Left forelimb (tissue), 1 donor: ENCODE measurements at regions not wholly inside any gene's neighbourhood (a gene's known extent, or its start where the extent isn't known, plus 50 kb on each side); places are given as distances from the start of the nearest gene placed in this dataset.

Experiments used
- DNase-seq: peaks from one replicate; pipeline ENCODE4 v3.0.0-alpha.2; 2018; ENCODE audit warnings: low spot score

GRCh38 chr3:72141264-72141663 is 356.3 kb upstream of the PROK2 start:
- DNase-seq = no peak

GRCh38 chr3:72139316-72139715 is 354.4 kb upstream of the PROK2 start:
- no peak for DNase-seq

- DNase-seq = no peak
Measured at GRCh38 chr3:72137865-72138861, 353.2 kb upstream of the PROK2 start.

GRCh38 chr3:72135636-72136035 is 350.7 kb upstream of the PROK2 start:
- no peak for DNase-seq

- no peak for DNase-seq
Measured at GRCh38 chr3:72134989-72135451, 350.1 kb upstream of the PROK2 start.

GRCh38 chr3:72133329-72134011 is 348.5 kb upstream of the PROK2 start:
- DNase-seq = no peak

GRCh38 chr3:72131899-72132298 is 347.0 kb upstream of the PROK2 start:
- DNase-seq = no peak

- DNase-seq = no peak
Measured at GRCh38 chr3:72130565-72130964, 345.6 kb upstream of the PROK2 start.

GRCh38 chr3:72129501-72130094 is 344.6 kb upstream of the PROK2 start:
- no peak for DNase-seq

GRCh38 chr3:72128921-72129320 is 344.0 kb upstream of the PROK2 start:
- no peak for DNase-seq

- DNase-seq = no peak
Measured at GRCh38 chr3:72127844-72128243, 342.9 kb upstream of the PROK2 start.

- no peak for DNase-seq
Measured at GRCh38 chr3:72127224-72127612, 342.3 kb upstream of the PROK2 start.

GRCh38 chr3:72126441-72127223 is 341.7 kb upstream of the PROK2 start:
- DNase-seq = no peak

GRCh38 chr3:72123908-72124441 is 339.0 kb upstream of the PROK2 start:
- no peak for DNase-seq

- no peak for DNase-seq
Measured at GRCh38 chr3:72120806-72121778, 336.1 kb upstream of the PROK2 start.

- DNase-seq = no peak
Measured at GRCh38 chr3:72120039-72120438, 335.1 kb upstream of the PROK2 start.

- no peak for DNase-seq
Measured at GRCh38 chr3:72118628-72119027, 333.7 kb upstream of the PROK2 start.

GRCh38 chr3:72116226-72116625 is 331.3 kb upstream of the PROK2 start:
- DNase-seq = no peak

- DNase-seq = no peak
Measured at GRCh38 chr3:72115307-72115706, 330.4 kb upstream of the PROK2 start.

GRCh38 chr3:72114773-72115172 is 329.8 kb upstream of the PROK2 start:
- no peak for DNase-seq
